K562 (cell line): ENCODE measurements at regions not wholly inside any gene's neighbourhood (a gene's known extent, or its start where the extent isn't known, plus 50 kb on each side); places are given as distances from the start of the nearest gene placed in this dataset.

Experiments used
- ATAC-seq: fragments of 200-7000 bp; cut with Tn5 transposase; 3 replicates; pipeline ENCODE4 v1.9.1; 2020; ENCODE audit warnings: moderate library complexity
- BruUV-seq: library from RNA; stranded (reverse); fragments of 400-500 nt; replicated peaks from 2 replicates; lab custom pipeline; 2021; lab: Mats Ljungman, UMichigan
- CTCF ChIA-PET: fragments of 300-600 bp; formaldehyde crosslinking; extraction: SDS; loops from one replicate; lab custom pipeline; 2021; ENCODE audit warnings: low intra/inter-chr PET ratio; lab: Yijun Ruan, JAX
- POLR2A ChIA-PET: fragments of 300-600, 350-650 bp; sonication (Branson Sonifier 250); formaldehyde crosslinking; extraction: SDS; loops from one replicate; lab custom pipeline; 2021; ENCODE audit warnings: antibody characterized with exemption, inconsistent platforms; lab: Yijun Ruan, JAX
- DNase-seq, 4 experiments: peaks; one replicate each; pipeline versions ENCODE4 v3.0.0 to v3.0.0-alpha.2; 2011 to 2018; ENCODE audit warnings: low spot score in 3 of 4, mixed read lengths in 3 of 4; ENCODE audit errors: extremely low read depth in 1 of 4
- FAIRE-seq: peaks from 2 replicates; lab custom pipeline; 2011; peaks lifted over from hg19 to GRCh38; lab: Jason Lieb, UNC
- H2AFZ ChIP-seq: 2 replicates; pipeline ENCODE4 v1.6.0; 2011; ENCODE audit warnings: low read depth, low read length, control low read depth, inconsistent platforms
- H3K27ac ChIP-seq: fragments of 200-600 bp; 3 replicates; pipeline ENCODE4 v1.8.0; 2011; ENCODE audit warnings: low read depth, mild to moderate bottlenecking, control low read depth, inconsistent platforms, low read length, moderate library complexity, mixed read lengths; ENCODE audit errors: extremely low read depth
- H3K27me3 ChIP-seq, 2 experiments: fragments of 300-600 bp in 1 of 2; 2 replicates in 1 of 2; 3 replicates in 1 of 2; pipeline versions ENCODE4 v1.6.0 to v1.8.0; 2011; ENCODE audit warnings: inconsistent platforms in 2 of 2, low read length in 2 of 2, mild to moderate bottlenecking in 1 of 2, mixed read lengths in 1 of 2, moderate library complexity in 1 of 2; ENCODE audit not compliant: control insufficient read depth in 2 of 2, insufficient read depth in 2 of 2
- H3K36me3 ChIP-seq: fragments of 300-600 bp; 3 replicates; pipeline ENCODE4 v1.8.0; 2011; ENCODE audit warnings: mild to moderate bottlenecking, low read length, inconsistent platforms; ENCODE audit not compliant: control insufficient read depth, insufficient read depth
- H3K4me1 ChIP-seq, 2 experiments: fragments of 200-600 bp in 1 of 2; replicated peaks in 1 of 2; 2 replicates in 1 of 2; 3 replicates in 1 of 2; pipeline versions ENCODE4 v1.5.1 to v1.8.0; 2011; ENCODE audit warnings: inconsistent platforms in 2 of 2, low read length in 2 of 2, mild to moderate bottlenecking in 1 of 2, mixed read lengths in 1 of 2, moderate library complexity in 1 of 2; ENCODE audit not compliant: control insufficient read depth in 2 of 2, insufficient read depth in 2 of 2
- H3K4me2 ChIP-seq: 2 replicates; pipeline ENCODE4 v1.6.1; 2011; ENCODE audit warnings: low read length, control low read depth, inconsistent platforms, mixed read lengths; ENCODE audit not compliant: insufficient read depth
- H3K4me3 ChIP-seq: fragments of 200-600 bp; sonication (generic), shearing (Covaris generic); 2 replicates; pipeline ENCODE4 v1.5.1; 2016; ENCODE audit warnings: control low read depth, inconsistent platforms
- H3K79me2 ChIP-seq: fragments of 200-600 bp; 3 replicates; pipeline ENCODE4 v1.8.0; 2011; ENCODE audit warnings: low read length, inconsistent platforms; ENCODE audit not compliant: control insufficient read depth, insufficient read depth
- H3K9ac ChIP-seq, 2 experiments: 2 replicates each; pipeline versions ENCODE4 v1.6.0 to v1.6.1; 2011; ENCODE audit warnings: low read depth in 2 of 2, low read length in 2 of 2, control low read depth in 1 of 2, inconsistent platforms in 1 of 2, mild to moderate bottlenecking in 1 of 2, mixed read lengths in 1 of 2; ENCODE audit not compliant: insufficient read depth in 1 of 2
- H3K9me1 ChIP-seq: one replicate; pipeline ENCODE4 v1.6.0; 2011; ENCODE audit warnings: inconsistent platforms, mild to moderate bottlenecking, low read length, moderate library complexity; ENCODE audit not compliant: control insufficient read depth, insufficient read depth
- H3K9me3 ChIP-seq: replicated peaks from 2 replicates; pipeline ENCODE4 v1.5.1; 2011; ENCODE audit warnings: low read depth, low read length, inconsistent platforms; ENCODE audit not compliant: control insufficient read depth, insufficient read depth
- H4K20me1 ChIP-seq: replicated peaks from 2 replicates; pipeline ENCODE4 v1.6.1; 2011; ENCODE audit warnings: low read length, inconsistent platforms, mixed read lengths; ENCODE audit not compliant: control insufficient read depth, insufficient read depth
- BCL6 ChIP-seq: fragments of 250-450 bp; sonication (Bioruptor Pico); IDR thresholded peaks from 2 replicates; pipeline ENCODE4 v1.4.0; 2020
- ELF4 ChIP-seq: fragments of 450-650 bp; formaldehyde crosslinking; IDR thresholded peaks from 2 replicates; pipeline ENCODE4 v1.4.0; 2022; ENCODE audit warnings: missing genetic modification characterization
- HMBOX1 ChIP-seq: sonication (generic); IDR thresholded peaks from 2 replicates; pipeline ENCODE4 v1.6.1; 2016
- JUN ChIP-seq, 2 experiments: sonication (generic) in 1 of 2; formaldehyde crosslinking in 1 of 2; IDR thresholded peaks; 2 replicates each; pipeline versions ENCODE4 v1.6.1 to v1.8.0; 2012 to 2022; ENCODE audit warnings: borderline replicate concordance in 2 of 2, mild to moderate bottlenecking in 2 of 2, improper control_type of control experiment in 1 of 2, low read depth in 1 of 2, low read length in 1 of 2, missing genetic modification reagents in 1 of 2
- MITF ChIP-seq: IDR thresholded peaks from 2 replicates; pipeline ENCODE4 v1.6.1; 2014; ENCODE audit warnings: antibody characterized with exemption
- PHF8 ChIP-seq: fragments of 200-600 bp; sonication (generic); IDR thresholded peaks from 2 replicates; pipeline ENCODE4 v1.6.1; 2012; ENCODE audit warnings: mixed run types, mild to moderate bottlenecking, inconsistent platforms, low read length, moderate library complexity, borderline replicate concordance
- SNAPC5 ChIP-seq: fragments of 250-450 bp; sonication (Bioruptor Pico); IDR thresholded peaks from 2 replicates; pipeline ENCODE4 v1.8.0; 2021; ENCODE audit warnings: moderate library complexity, mild to moderate bottlenecking, inconsistent platforms
- SRSF7 ChIP-seq: fragments of 200-400 bp; formaldehyde crosslinking; optimal IDR thresholded peaks from 2 replicates; pipeline ENCODE3; 2017; ENCODE audit warnings: mild to moderate bottlenecking, low read depth, low read length
- TRIM28 ChIP-seq: fragments of 450-650 bp; IDR thresholded peaks from 2 replicates; pipeline ENCODE4 v1.6.1; 2017
- ZBTB5 ChIP-seq: fragments of 450-650 bp; IDR thresholded peaks from 2 replicates; pipeline ENCODE4 v1.6.1; 2017; ENCODE audit warnings: antibody characterized with exemption
- ZNF253 ChIP-seq: fragments of 250-450 bp; sonication (Bioruptor Pico); conservative IDR thresholded peaks from 2 replicates; pipeline ENCODE4 v1.6.1; 2021; ENCODE audit warnings: mild to moderate bottlenecking
- WGBS: fragments of 100-300 bp; shearing (Covaris generic); methylation state at CpG from one replicate; pipeline ENCODE4 v1.1.6; 2016; ENCODE audit warnings: low coverage, mixed read lengths; ENCODE audit not compliant: insufficient coverage; ENCODE audit errors: missing lambda C conversion rate; 5-methylcytosine and 5-hydroxymethylcytosine counted together
- in situ Hi-C: fragments of 300-500 bp; cut with MboI; formaldehyde crosslinking; loops from 4 replicates; pipeline ENCODE4 v1.15.0; 2018; ENCODE audit warnings: inconsistent platforms, mixed read lengths
- intact Hi-C: fragments of 100-400 bp; cut with micrococcal nuclease; formaldehyde crosslinking; loops from 2 replicates; pipeline ENCODE4 v1.14.2; 2022
- TF ChIP-seq, protein P1 (sequence below): fragments of 450-650 bp; IDR thresholded peaks from 2 replicates; pipeline ENCODE4 v1.6.1; 2018; ENCODE audit warnings: mild to moderate bottlenecking, low read depth; ENCODE audit not compliant: partially characterized antibody
- TF ChIP-seq, protein P2 (sequence below): sonication (generic); formaldehyde crosslinking; IDR thresholded peaks from 2 replicates; pipeline ENCODE4 v1.8.1; 2022; ENCODE audit warnings: missing genetic modification reagents

DNA sequence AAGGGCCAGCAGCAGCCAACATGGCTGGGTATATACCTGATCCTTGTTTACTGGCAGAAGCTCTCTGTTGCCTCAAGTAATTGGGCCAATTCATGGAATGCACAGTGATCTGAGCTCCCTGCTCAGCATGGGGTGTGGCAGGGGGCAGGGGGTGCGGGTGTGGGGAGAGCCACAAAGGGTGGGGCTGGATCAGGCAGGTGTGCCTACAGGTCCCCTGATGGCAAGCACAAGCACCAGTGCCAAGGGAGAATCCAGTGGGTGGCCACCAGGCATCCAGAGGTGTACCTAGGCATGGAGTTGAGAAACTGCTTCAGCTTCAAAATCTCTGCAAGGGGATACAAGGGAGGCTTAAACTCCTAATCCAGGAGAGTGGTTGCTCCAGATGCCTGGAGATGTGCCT lies 235.8 kb upstream of the TLE4 start:
- Histone ChIP-seq H3K79me2 (no peaks in the 10 kb centered on the region), H4K20me1 (no peaks in the 10 kb centered on the region), H3K4me3 (no peak overlapping the region), H3K27me3 (no peaks in the 10 kb centered on the region), H3K9me1 (no peaks in the 10 kb centered on the region), H3K9me3 (no peaks in the 10 kb centered on the region), H3K9ac (no peak overlapping the region), H3K4me2 (no peak overlapping the region), H2AFZ (no peak overlapping the region), H3K36me3 (no peaks in the 10 kb centered on the region), H3K27ac (no peak overlapping the region), H3K4me1 (no peaks in the 10 kb centered on the region)
- FAIRE-seq (no peak), ATAC-seq (no peak), DNase-seq (no peak)
- ChIA-PET CTCF (no interaction called here), POLR2A (no interaction called here)
- WGBS: 0% methylated on average over 1 of the region's 1 CpG
- intact Hi-C loops (no loop called here), in situ Hi-C loops (no loop called here)
- TF ChIP-seq SNAPC5 (CRISPR knock-in tag): no peak
- no peak for TF ChIP-seq TRIM28
- TF ChIP-seq HMBOX1: no peak
- no peak for TF ChIP-seq SRSF7
- no peak for TF ChIP-seq PHF8
- no peak for TF ChIP-seq ZNF253 (CRISPR knock-in tag)
- TF ChIP-seq, protein P1, sequence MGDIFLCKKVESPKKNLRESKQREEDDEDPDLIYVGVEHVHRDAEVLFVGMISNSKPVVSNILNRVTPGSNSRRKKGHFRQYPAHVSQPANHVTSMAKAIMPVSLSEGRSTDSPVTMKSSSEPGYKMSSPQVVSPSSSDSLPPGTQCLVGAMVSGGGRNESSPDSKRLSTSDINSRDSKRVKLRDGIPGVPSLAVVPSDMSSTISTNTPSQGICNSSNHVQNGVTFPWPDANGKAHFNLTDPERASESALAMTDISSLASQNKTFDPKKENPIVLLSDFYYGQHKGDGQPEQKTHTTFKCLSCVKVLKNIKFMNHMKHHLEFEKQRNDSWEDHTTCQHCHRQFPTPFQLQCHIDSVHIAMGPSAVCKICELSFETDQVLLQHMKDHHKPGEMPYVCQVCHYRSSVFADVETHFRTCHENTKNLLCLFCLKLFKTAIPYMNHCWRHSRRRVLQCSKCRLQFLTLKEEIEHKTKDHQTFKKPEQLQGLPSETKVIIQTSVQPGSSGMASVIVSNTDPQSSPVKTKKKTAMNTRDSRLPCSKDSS: no peak
- TF ChIP-seq, protein P2, sequence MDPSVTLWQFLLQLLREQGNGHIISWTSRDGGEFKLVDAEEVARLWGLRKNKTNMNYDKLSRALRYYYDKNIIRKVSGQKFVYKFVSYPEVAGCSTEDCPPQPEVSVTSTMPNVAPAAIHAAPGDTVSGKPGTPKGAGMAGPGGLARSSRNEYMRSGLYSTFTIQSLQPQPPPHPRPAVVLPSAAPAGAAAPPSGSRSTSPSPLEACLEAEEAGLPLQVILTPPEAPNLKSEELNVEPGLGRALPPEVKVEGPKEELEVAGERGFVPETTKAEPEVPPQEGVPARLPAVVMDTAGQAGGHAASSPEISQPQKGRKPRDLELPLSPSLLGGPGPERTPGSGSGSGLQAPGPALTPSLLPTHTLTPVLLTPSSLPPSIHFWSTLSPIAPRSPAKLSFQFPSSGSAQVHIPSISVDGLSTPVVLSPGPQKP (CRISPR knock-in tag): no peak
- no peak for TF ChIP-seq ZBTB5
- TF ChIP-seq JUN (IDR thresholded peaks at IDR 0.05; ENCODE audit: borderline replicate concordance, low read depth, low read length): no peak
- no peak for TF ChIP-seq JUN (CRISPR knock-in tag; IDR thresholded peaks at IDR 0.05; ENCODE audit: borderline replicate concordance)
- no peak for TF ChIP-seq ELF4 (CRISPR knock-in tag)
- no peak for TF ChIP-seq MITF
- TF ChIP-seq BCL6 (CRISPR knock-in tag): no peak
- no TSS peak for BruUV-seq
